ENCODE measurements at regions not wholly inside any gene's neighbourhood (a gene's known extent, or its start where the extent isn't known, plus 50 kb on each side); places are given as distances from the start of the nearest gene placed in this dataset.

DNA sequence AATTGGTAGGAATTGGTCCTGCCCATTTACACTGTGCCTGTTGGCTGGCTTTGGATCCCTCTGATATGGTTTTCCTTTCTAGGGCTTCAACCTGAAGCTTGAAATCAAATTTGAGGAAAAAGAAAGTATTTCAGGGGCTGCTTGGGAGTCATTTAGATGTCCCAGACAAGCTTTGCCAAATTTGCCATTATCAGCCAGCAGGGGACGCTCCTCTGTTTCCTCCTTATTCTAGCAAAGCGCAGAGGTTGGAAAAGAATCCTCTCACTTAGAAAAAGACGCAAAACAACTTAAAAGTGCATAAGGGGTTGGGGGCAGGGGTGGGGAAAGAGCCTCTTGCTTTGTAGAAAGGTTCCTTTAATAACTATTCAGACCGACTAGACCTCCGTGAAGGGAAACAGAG lies 1211.1 kb upstream of the PCDH20 start:
- no peak overlapping the region for H3K27ac ChIP-seq (ENCODE audit: low read depth, low read length)
- H4K12ac ChIP-seq (ENCODE audit: low read depth, low read length), result no peak overlapping the region
- no peaks in the 10 kb centered on the region for H3K27me3 ChIP-seq (ENCODE audit: insufficient read depth, low read length)
- no peak overlapping the region for H3K18ac ChIP-seq (ENCODE audit: low read length)
- peaks cover 2% of the 10 kb centered on the region for H3K9me3 ChIP-seq (ENCODE audit: insufficient read depth, low read depth, low read length)
- no peak overlapping the region for H3K23ac ChIP-seq (ENCODE audit: low read length)
- H3K36me3 ChIP-seq (ENCODE audit: control insufficient read depth in 1 of 2, insufficient read depth in 2 of 2, low read length in 2 of 2), result no peaks in the 10 kb centered on the region
- peak in 1 of 2 donors; percentile 23 for DNase-seq
- H3K4me1 ChIP-seq (ENCODE audit: control insufficient read depth in 1 of 2, insufficient read depth in 2 of 2, low read length in 2 of 2), result peaks cover 0 to 2% of the 10 kb centered on the region in 2 experiments
- no CpG with 5 or more reads among the region's 5 CpGs for WGBS (ENCODE audit: extremely low coverage, insufficient coverage, insufficient read length)
- H2BK5ac ChIP-seq (ENCODE audit: low read depth, low read length, poor library complexity), result no peak overlapping the region
- H2BK120ac ChIP-seq (ENCODE audit: insufficient read depth, low read length, poor library complexity), result no peak overlapping the region
- H4K91ac ChIP-seq (ENCODE audit: low read depth, low read length), result no peak overlapping the region
- H3K9ac ChIP-seq (ENCODE audit: low read length), result no peak overlapping the region
- H3K79me2 ChIP-seq (ENCODE audit: control insufficient read depth, insufficient read depth, low read length, poor library complexity), result no peaks in the 10 kb centered on the region
- no peak overlapping the region for H3K4me3 ChIP-seq (ENCODE audit: low read depth, low read length)
- no peak overlapping the region for H2BK12ac ChIP-seq (ENCODE audit: low read length)
- no peak overlapping the region for H3K14ac ChIP-seq (ENCODE audit: low read length)
- H3K4ac ChIP-seq (ENCODE audit: low read depth, low read length), result no peak overlapping the region
- no peak overlapping the region for H3K4me2 ChIP-seq (ENCODE audit: low read length)
- H3K79me1 ChIP-seq (ENCODE audit: low read length), result no peaks in the 10 kb centered on the region
- no peak overlapping the region for H4K8ac ChIP-seq (ENCODE audit: low read depth, low read length)
- no peak overlapping the region for H2AFZ ChIP-seq (ENCODE audit: insufficient read depth, low read length, poor library complexity)
- H2AK5ac ChIP-seq (ENCODE audit: low read length), result no peak overlapping the region

- Histone ChIP-seq H2BK12ac (ENCODE audit: low read length) (no peak overlapping the region), H3K27ac (ENCODE audit: low read depth, low read length) (no peak overlapping the region), H3K14ac (ENCODE audit: low read length) (no peak overlapping the region), H3K4me1 (ENCODE audit: control insufficient read depth in 1 of 2, insufficient read depth in 2 of 2, low read length in 2 of 2) (peaks cover 0 to 2% of the 10 kb centered on the region in 2 experiments), H3K27me3 (ENCODE audit: insufficient read depth, low read length) (no peaks in the 10 kb centered on the region), H3K9me3 (ENCODE audit: insufficient read depth, low read depth, low read length) (peaks cover 2% of the 10 kb centered on the region), H3K36me3 (ENCODE audit: control insufficient read depth in 1 of 2, insufficient read depth in 2 of 2, low read length in 2 of 2) (no peaks in the 10 kb centered on the region), H4K12ac (ENCODE audit: low read depth, low read length) (no peak overlapping the region), H3K4me3 (ENCODE audit: low read depth, low read length) (no peak overlapping the region), H3K4me2 (ENCODE audit: low read length) (no peak overlapping the region), H2BK120ac (ENCODE audit: insufficient read depth, low read length, poor library complexity) (no peak overlapping the region), H3K9ac (ENCODE audit: low read length) (no peak overlapping the region), H3K4ac (ENCODE audit: low read depth, low read length) (no peak overlapping the region), H3K23ac (ENCODE audit: low read length) (no peak overlapping the region), H2AFZ (ENCODE audit: insufficient read depth, low read length, poor library complexity) (no peak overlapping the region), H3K18ac (ENCODE audit: low read length) (no peak overlapping the region), H4K91ac (ENCODE audit: low read depth, low read length) (no peak overlapping the region), H4K8ac (ENCODE audit: low read depth, low read length) (no peak overlapping the region), H3K79me1 (ENCODE audit: low read length) (no peaks in the 10 kb centered on the region), H2AK5ac (ENCODE audit: low read length) (no peak overlapping the region), H2BK5ac (ENCODE audit: low read depth, low read length, poor library complexity) (no peak overlapping the region), H3K79me2 (ENCODE audit: control insufficient read depth, insufficient read depth, low read length, poor library complexity) (no peaks in the 10 kb centered on the region)
- WGBS (ENCODE audit: extremely low coverage, insufficient coverage, insufficient read length), result 100% methylated on average over 1 of the region's 15 CpGs
- no peak for DNase-seq
Measured at GRCh38 chr13:62625214-62625881, 1209.7 kb upstream of the PCDH20 start.

- Histone ChIP-seq H2BK12ac (ENCODE audit: low read length) (no peak overlapping the region), H3K36me3 (ENCODE audit: control insufficient read depth in 1 of 2, insufficient read depth in 2 of 2, low read length in 2 of 2) (no peaks in the 10 kb centered on the region), H3K14ac (ENCODE audit: low read length) (no peak overlapping the region), H3K4ac (ENCODE audit: low read depth, low read length) (no peak overlapping the region), H2AFZ (ENCODE audit: insufficient read depth, low read length, poor library complexity) (no peak overlapping the region), H3K23ac (ENCODE audit: low read length) (no peak overlapping the region), H4K8ac (ENCODE audit: low read depth, low read length) (no peak overlapping the region), H3K79me2 (ENCODE audit: control insufficient read depth, insufficient read depth, low read length, poor library complexity) (no peaks in the 10 kb centered on the region), H2AK5ac (ENCODE audit: low read length) (no peak overlapping the region), H3K4me3 (ENCODE audit: low read depth, low read length) (no peak overlapping the region), H3K9ac (ENCODE audit: low read length) (no peak overlapping the region), H2BK120ac (ENCODE audit: insufficient read depth, low read length, poor library complexity) (no peak overlapping the region), H3K4me2 (ENCODE audit: low read length) (no peak overlapping the region), H3K9me3 (ENCODE audit: insufficient read depth, low read depth, low read length) (no peaks in the 10 kb centered on the region), H3K27me3 (ENCODE audit: insufficient read depth, low read length) (no peaks in the 10 kb centered on the region), H3K18ac (ENCODE audit: low read length) (no peak overlapping the region), H2BK5ac (ENCODE audit: low read depth, low read length, poor library complexity) (no peak overlapping the region), H3K27ac (ENCODE audit: low read depth, low read length) (no peak overlapping the region), H4K12ac (ENCODE audit: low read depth, low read length) (no peak overlapping the region), H3K79me1 (ENCODE audit: low read length) (no peaks in the 10 kb centered on the region), H3K4me1 (ENCODE audit: control insufficient read depth in 1 of 2, insufficient read depth in 2 of 2, low read length in 2 of 2) (no peaks in the 10 kb centered on the region), H4K91ac (ENCODE audit: low read depth, low read length) (no peak overlapping the region)
- no CpG with 5 or more reads among the region's 1 CpG for WGBS (ENCODE audit: extremely low coverage, insufficient coverage, insufficient read length)
- no peak for DNase-seq
Measured at GRCh38 chr13:62613819-62614218, 1198.2 kb upstream of the PCDH20 start.

DNA sequence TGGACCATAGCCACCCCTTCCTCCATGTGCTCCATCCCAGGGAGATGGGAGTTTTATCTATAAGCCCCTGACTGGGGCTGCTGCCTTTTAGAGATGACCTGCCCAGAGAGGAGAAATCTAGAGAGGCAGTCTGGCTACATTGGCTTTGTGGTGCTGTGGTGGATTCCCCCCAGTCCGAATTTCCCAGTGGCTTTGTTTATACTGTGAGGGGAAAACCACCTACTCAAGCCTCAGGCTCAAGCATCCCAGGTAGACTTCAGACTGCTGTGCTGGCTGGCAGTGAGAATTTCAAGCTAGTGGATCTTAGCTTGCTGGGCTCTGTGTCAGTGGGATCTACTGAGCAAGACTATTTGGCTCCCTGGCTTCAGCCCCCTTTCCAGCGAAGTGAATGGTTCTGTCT lies 1195.7 kb upstream of the PCDH20 start:
- Histone ChIP-seq H3K36me3 (ENCODE audit: control insufficient read depth in 1 of 2, insufficient read depth in 2 of 2, low read length in 2 of 2) (no peaks in the 10 kb centered on the region), H3K27me3 (ENCODE audit: insufficient read depth, low read length) (no peaks in the 10 kb centered on the region), H3K79me2 (ENCODE audit: control insufficient read depth, insufficient read depth, low read length, poor library complexity) (no peaks in the 10 kb centered on the region), H2AFZ (ENCODE audit: insufficient read depth, low read length, poor library complexity) (no peak overlapping the region), H2BK12ac (ENCODE audit: low read length) (no peak overlapping the region), H4K8ac (ENCODE audit: low read depth, low read length) (no peak overlapping the region), H2AK5ac (ENCODE audit: low read length) (no peak overlapping the region), H3K9ac (ENCODE audit: low read length) (no peak overlapping the region), H2BK120ac (ENCODE audit: insufficient read depth, low read length, poor library complexity) (no peak overlapping the region), H3K4ac (ENCODE audit: low read depth, low read length) (no peak overlapping the region), H3K79me1 (ENCODE audit: low read length) (no peaks in the 10 kb centered on the region), H4K91ac (ENCODE audit: low read depth, low read length) (no peak overlapping the region), H3K4me1 (ENCODE audit: control insufficient read depth in 1 of 2, insufficient read depth in 2 of 2, low read length in 2 of 2) (no peaks in the 10 kb centered on the region), H4K12ac (ENCODE audit: low read depth, low read length) (no peak overlapping the region), H3K18ac (ENCODE audit: low read length) (no peak overlapping the region), H3K27ac (ENCODE audit: low read depth, low read length) (no peak overlapping the region), H3K4me2 (ENCODE audit: low read length) (no peak overlapping the region), H3K23ac (ENCODE audit: low read length) (no peak overlapping the region), H3K9me3 (ENCODE audit: insufficient read depth, low read depth, low read length) (no peaks in the 10 kb centered on the region), H3K4me3 (ENCODE audit: low read depth, low read length) (no peak overlapping the region), H2BK5ac (ENCODE audit: low read depth, low read length, poor library complexity) (no peak overlapping the region), H3K14ac (ENCODE audit: low read length) (no peak overlapping the region)
- DNase-seq, result no peak
- WGBS (ENCODE audit: extremely low coverage, insufficient coverage, insufficient read length), result no CpG with 5 or more reads among the region's 2 CpGs
